ENCODE measurements at regions not wholly inside any gene's neighbourhood (a gene's known extent, or its start where the extent isn't known, plus 50 kb on each side); places are given as distances from the start of the nearest gene placed in this dataset.

DNA sequence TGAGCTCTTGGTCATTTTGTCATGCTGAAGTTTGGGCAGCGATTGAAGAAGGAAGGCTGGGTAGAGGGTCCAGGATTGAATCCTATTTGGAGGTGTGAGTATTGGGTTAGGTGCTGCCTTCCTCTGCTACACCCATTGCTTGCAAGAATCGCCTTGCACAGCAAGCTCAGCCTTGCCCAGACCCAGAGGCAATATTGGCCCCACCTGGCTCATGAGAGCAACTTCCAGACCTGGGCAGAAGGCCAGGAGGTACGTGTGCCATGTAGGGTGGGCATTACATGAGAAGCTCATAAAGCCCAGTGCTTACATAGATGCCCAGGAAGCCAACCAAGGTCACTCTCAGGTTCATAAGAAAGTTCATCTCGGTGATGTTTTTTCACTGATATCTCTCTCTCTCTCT lies 718.0 kb downstream of the EFNB2 start:
- TF ChIP-seq POLR2A (IDR thresholded peaks at IDR 0.05) (no peak), POLR2AphosphoS5 (IDR thresholded peaks at IDR 0.05) (no peak)
- TF ChIP-seq, protein P1, sequence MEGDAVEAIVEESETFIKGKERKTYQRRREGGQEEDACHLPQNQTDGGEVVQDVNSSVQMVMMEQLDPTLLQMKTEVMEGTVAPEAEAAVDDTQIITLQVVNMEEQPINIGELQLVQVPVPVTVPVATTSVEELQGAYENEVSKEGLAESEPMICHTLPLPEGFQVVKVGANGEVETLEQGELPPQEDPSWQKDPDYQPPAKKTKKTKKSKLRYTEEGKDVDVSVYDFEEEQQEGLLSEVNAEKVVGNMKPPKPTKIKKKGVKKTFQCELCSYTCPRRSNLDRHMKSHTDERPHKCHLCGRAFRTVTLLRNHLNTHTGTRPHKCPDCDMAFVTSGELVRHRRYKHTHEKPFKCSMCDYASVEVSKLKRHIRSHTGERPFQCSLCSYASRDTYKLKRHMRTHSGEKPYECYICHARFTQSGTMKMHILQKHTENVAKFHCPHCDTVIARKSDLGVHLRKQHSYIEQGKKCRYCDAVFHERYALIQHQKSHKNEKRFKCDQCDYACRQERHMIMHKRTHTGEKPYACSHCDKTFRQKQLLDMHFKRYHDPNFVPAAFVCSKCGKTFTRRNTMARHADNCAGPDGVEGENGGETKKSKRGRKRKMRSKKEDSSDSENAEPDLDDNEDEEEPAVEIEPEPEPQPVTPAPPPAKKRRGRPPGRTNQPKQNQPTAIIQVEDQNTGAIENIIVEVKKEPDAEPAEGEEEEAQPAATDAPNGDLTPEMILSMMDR (IDR thresholded peaks at IDR 0.05) = no peak

Measured in breast epithelium (tissue), 3 donors.